ENCODE measurements at regions not wholly inside any gene's neighbourhood (a gene's known extent, or its start where the extent isn't known, plus 50 kb on each side); places are given as distances from the start of the nearest gene placed in this dataset.

- H3K36me3 ChIP-seq = no peaks in the 10 kb centered on the region
- intact Hi-C loops (cut with DNase I) = no loop called here
- no peaks in the 10 kb centered on the region for H3K9me3 ChIP-seq
- H3K4me1 ChIP-seq = no peaks in the 10 kb centered on the region
- no peak overlapping the region for H3K27ac ChIP-seq
- no peak for TF ChIP-seq POLR2A (IDR thresholded peaks at IDR 0.05)
- no peak for TF ChIP-seq CTCF (IDR thresholded peaks at IDR 0.05)
- 94 to 95% methylated on average over 3 of the region's 3 CpGs for WGBS, 2 donors
- H3K27me3 ChIP-seq = no peaks in the 10 kb centered on the region
- no peak overlapping the region for H3K4me3 ChIP-seq (replicated peaks in 1 of 3)
- no peak for DNase-seq
Observed at GRCh38 chr3:187998611-187999010, 155.3 kb upstream of the LPP start.

GRCh38 chr3:187999821-188000220 lies 154.1 kb upstream of the LPP start:
- 84 to 93% methylated on average over 4 of the region's 4 CpGs for WGBS, 2 donors
- Histone ChIP-seq H3K27ac (no peak overlapping the region), H3K4me1 (no peaks in the 10 kb centered on the region), H3K4me3 (replicated peaks in 1 of 3) (no peak overlapping the region), H3K9me3 (no peaks in the 10 kb centered on the region), H3K27me3 (no peaks in the 10 kb centered on the region), H3K36me3 (no peaks in the 10 kb centered on the region)
- intact Hi-C loops (cut with DNase I) = no loop called here
- DNase-seq = no peak
- no peak for TF ChIP-seq CTCF (IDR thresholded peaks at IDR 0.05)
- TF ChIP-seq POLR2A (IDR thresholded peaks at IDR 0.05) = no peak

GRCh38 chr3:188000361-188000861 lies 153.5 kb upstream of the LPP start:
- Histone ChIP-seq H3K27ac (no peak overlapping the region), H3K36me3 (no peaks in the 10 kb centered on the region), H3K27me3 (no peaks in the 10 kb centered on the region), H3K4me3 (replicated peaks in 1 of 3) (no peak overlapping the region), H3K9me3 (no peaks in the 10 kb centered on the region), H3K4me1 (no peaks in the 10 kb centered on the region)
- intact Hi-C loops (cut with DNase I) = no loop called here
- no peak for DNase-seq
- TF ChIP-seq CTCF (IDR thresholded peaks at IDR 0.05) (no peak), POLR2A (IDR thresholded peaks at IDR 0.05) (no peak)
- 56 to 60% methylated on average over 6 of the region's 6 CpGs for WGBS, 2 donors

- TF ChIP-seq CTCF (IDR thresholded peaks at IDR 0.05) (no peak), POLR2A (IDR thresholded peaks at IDR 0.05) (no peak)
Observed at GRCh38 chr3:188001093-188001492, 152.9 kb upstream of the LPP start.

GRCh38 chr3:188001926-188002325 lies 152.0 kb upstream of the LPP start:
- no peaks in the 10 kb centered on the region for H3K36me3 ChIP-seq
- TF ChIP-seq CTCF (IDR thresholded peaks at IDR 0.05) (no peak), POLR2A (IDR thresholded peaks at IDR 0.05) (no peak)

More at GRCh38 chr3:188001093-188001492, 152.9 kb upstream of the LPP start:
- intact Hi-C loops (cut with DNase I) = no loop called here
- Histone ChIP-seq H3K4me3 (replicated peaks in 1 of 3) (no peak overlapping the region), H3K4me1 (peaks cover 0 to 1% of the 10 kb centered on the region in 2 donors), H3K9me3 (no peaks in the 10 kb centered on the region), H3K36me3 (no peaks in the 10 kb centered on the region), H3K27me3 (no peaks in the 10 kb centered on the region), H3K27ac (no peak overlapping the region)
- WGBS, 2 donors = 70 to 77% methylated on average over 3 of the region's 3 CpGs
- DNase-seq = no peak

More at GRCh38 chr3:188001926-188002325, 152.0 kb upstream of the LPP start:
- Histone ChIP-seq H3K4me3 (replicated peaks in 1 of 3) (no peak overlapping the region), H3K27ac (no peak overlapping the region), H3K4me1 (peaks cover 0 to 9% of the 10 kb centered on the region in 2 donors), H3K27me3 (no peaks in the 10 kb centered on the region), H3K9me3 (no peaks in the 10 kb centered on the region)
- intact Hi-C loops (cut with DNase I) = no loop called here
- no peak for DNase-seq

Data from thyroid gland (tissue), 4 donors.